22Rv1 (cell line): ENCODE measurements at regions not wholly inside any gene's neighbourhood (a gene's known extent, or its start where the extent isn't known, plus 50 kb on each side); places are given as distances from the start of the nearest gene placed in this dataset.

Experiments used
- H3K27ac ChIP-seq: fragments of 450-650 bp; 2 replicates; pipeline ENCODE4 v1.5.1; 2017
- CTCF ChIP-seq: fragments of 450-650 bp; IDR thresholded peaks from 2 replicates; pipeline ENCODE4 v1.5.1; 2017; ENCODE audit warnings: mild to moderate bottlenecking
- ZFX ChIP-seq: fragments of 450-650 bp; IDR thresholded peaks from 2 replicates; pipeline ENCODE4 v1.6.1; 2017; ENCODE audit warnings: antibody characterized with exemption, borderline replicate concordance

- TF ChIP-seq CTCF (no peak), ZFX (no peak)
- H3K27ac ChIP-seq = no peak overlapping the region
Observed at GRCh38 chr5:72622170-72622760, 115.1 kb upstream of the ZNF366 start.

- TF ChIP-seq ZFX (no peak), CTCF (no peak)
- no peak overlapping the region for H3K27ac ChIP-seq
Observed at GRCh38 chr5:72621576-72621975, 114.4 kb upstream of the ZNF366 start.

GRCh38 chr5:72619677-72620076, 112.5 kb upstream of the ZNF366 start:
- H3K27ac ChIP-seq = no peak overlapping the region
- TF ChIP-seq CTCF (no peak), ZFX (no peak)

GRCh38 chr5:72619251-72619650, 112.0 kb upstream of the ZNF366 start:
- H3K27ac ChIP-seq = no peak overlapping the region
- no peak for TF ChIP-seq ZFX
- no peak for TF ChIP-seq CTCF

GRCh38 chr5:72618708-72619107, 111.5 kb upstream of the ZNF366 start:
- H3K27ac ChIP-seq = no peak overlapping the region
- TF ChIP-seq CTCF = no peak
- TF ChIP-seq ZFX = no peak

DNA sequence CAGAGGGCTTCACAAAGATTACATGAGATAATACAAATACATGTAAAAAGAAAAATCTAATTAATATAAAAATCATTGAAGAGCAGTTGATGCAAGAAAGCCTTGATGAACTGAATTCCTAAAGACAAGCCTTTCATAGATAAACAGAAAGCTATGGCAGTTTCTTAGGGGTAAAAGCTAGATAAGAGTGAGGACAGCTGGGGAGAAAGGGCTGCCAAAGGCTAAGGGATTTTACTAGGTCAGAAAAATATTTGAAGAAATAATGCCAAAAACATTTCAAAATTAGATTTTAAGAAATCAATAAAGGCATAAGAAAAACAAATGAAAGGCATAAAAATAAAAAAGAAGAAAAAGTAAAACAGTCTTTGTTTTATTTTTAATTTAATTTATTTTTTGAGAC, 107.9 kb upstream of the ZNF366 start:
- TF ChIP-seq ZFX (no peak), CTCF (no peak)
- no peak overlapping the region for H3K27ac ChIP-seq

DNA sequence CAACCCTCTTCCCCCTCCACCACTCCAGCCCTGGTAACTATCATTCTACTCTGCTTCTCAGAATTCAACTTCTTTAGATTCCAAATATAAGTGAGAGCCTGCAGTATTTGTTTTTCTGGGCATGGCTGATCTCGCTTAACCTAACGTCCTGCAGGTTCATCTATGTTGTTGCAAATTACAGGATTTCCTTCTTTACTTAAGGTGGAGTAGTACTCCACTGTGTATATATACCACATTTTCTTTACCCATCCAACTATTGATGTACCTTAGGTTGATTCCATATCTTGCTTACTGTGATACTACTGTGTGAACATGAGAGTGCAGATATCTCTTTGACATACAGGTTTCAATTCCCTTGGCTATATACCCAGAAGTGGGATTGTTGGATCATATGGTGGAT, 106.3 kb upstream of the ZNF366 start:
- no peak for TF ChIP-seq ZFX
- TF ChIP-seq CTCF = no peak
- H3K27ac ChIP-seq = no peak overlapping the region
